ENCODE measurements at regions not wholly inside any gene's neighbourhood (a gene's known extent, or its start where the extent isn't known, plus 50 kb on each side); places are given as distances from the start of the nearest gene placed in this dataset.

DNA sequence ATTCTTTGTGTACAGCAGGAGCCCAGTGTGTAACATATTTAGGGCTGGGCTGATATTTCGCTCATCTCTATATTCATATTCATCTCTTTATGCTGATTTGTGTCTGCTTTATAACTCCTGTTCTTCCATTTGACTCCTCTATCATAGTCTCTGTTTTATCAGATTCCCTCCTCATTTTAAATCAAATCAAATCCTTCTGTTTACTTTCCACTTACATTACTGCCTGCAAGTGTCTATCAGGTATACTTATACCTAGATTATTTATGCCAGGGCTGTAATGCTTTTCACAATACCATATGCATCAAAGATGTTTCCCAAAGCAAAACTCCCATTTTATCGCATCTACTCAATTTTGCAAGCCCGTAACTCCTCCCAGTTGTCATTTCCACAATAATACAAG is 990.7 kb downstream of the SORCS1 start:
- ChIA-PET POLR2A (no interaction called here), CTCF (no interaction called here)
- H3K4me3 Mint-ChIP-seq, result no peak overlapping the region
- H3K4me2 ChIP-seq (replicated peaks; ENCODE audit: low read depth, low read length, poor library complexity, severe bottlenecking), result no peak overlapping the region
- H3K79me2 ChIP-seq (ENCODE audit: control insufficient read depth, insufficient read depth, low read length), result no peaks in the 10 kb centered on the region
- DNase-seq (no peak), ATAC-seq (ENCODE audit: low read depth) (no peak)
- intact Hi-C loops (cut with micrococcal nuclease), result no loop called here
- no peaks in the 10 kb centered on the region for H3K27me3 Mint-ChIP-seq
- no CpG with 5 or more reads among the region's 3 CpGs for WGBS (ENCODE audit: insufficient coverage)
- no peaks in the 10 kb centered on the region for H4K20me1 ChIP-seq (ENCODE audit: control insufficient read depth, insufficient read depth, low read length, poor library complexity, severe bottlenecking)
- H3K9me3 ChIP-seq (ENCODE audit: control extremely low read depth in 1 of 3, control insufficient read depth in 2 of 3, insufficient read depth in 1 of 3, low read length in 2 of 3), result no peaks in the 10 kb centered on the region
- TF ChIP-seq EZH2 (IDR thresholded peaks at IDR 0.05; ENCODE audit: borderline replicate concordance, insufficient read depth, low read depth, low read length, poor library complexity, severe bottlenecking), result no peak
- TF ChIP-seq, protein P1, sequence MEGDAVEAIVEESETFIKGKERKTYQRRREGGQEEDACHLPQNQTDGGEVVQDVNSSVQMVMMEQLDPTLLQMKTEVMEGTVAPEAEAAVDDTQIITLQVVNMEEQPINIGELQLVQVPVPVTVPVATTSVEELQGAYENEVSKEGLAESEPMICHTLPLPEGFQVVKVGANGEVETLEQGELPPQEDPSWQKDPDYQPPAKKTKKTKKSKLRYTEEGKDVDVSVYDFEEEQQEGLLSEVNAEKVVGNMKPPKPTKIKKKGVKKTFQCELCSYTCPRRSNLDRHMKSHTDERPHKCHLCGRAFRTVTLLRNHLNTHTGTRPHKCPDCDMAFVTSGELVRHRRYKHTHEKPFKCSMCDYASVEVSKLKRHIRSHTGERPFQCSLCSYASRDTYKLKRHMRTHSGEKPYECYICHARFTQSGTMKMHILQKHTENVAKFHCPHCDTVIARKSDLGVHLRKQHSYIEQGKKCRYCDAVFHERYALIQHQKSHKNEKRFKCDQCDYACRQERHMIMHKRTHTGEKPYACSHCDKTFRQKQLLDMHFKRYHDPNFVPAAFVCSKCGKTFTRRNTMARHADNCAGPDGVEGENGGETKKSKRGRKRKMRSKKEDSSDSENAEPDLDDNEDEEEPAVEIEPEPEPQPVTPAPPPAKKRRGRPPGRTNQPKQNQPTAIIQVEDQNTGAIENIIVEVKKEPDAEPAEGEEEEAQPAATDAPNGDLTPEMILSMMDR (IDR thresholded peaks at IDR 0.05), result no peak
- no peaks in the 10 kb centered on the region for H3K36me3 ChIP-seq (replicated peaks in 1 of 2; ENCODE audit: control extremely low read depth in 1 of 2, control insufficient read depth in 1 of 2, extremely low read depth in 1 of 2, insufficient read depth in 2 of 2, low read length in 1 of 2)
- H3K4me1 ChIP-seq (ENCODE audit: control insufficient read depth in 2 of 2, insufficient read depth in 2 of 2, low read length in 2 of 2), result no peaks in the 10 kb centered on the region
- H3K27me3 ChIP-seq (replicated peaks in 1 of 4; ENCODE audit: control extremely low read depth in 1 of 4, control insufficient read depth in 3 of 4, insufficient read depth in 4 of 4, low read length in 3 of 4), result no peaks in the 10 kb centered on the region
- peaks cover 2% of the 10 kb centered on the region for H3K9me3 Mint-ChIP-seq (ENCODE audit: insufficient read depth)
- no peak overlapping the region for H3K27ac ChIP-seq (ENCODE audit: low read length in 2 of 2)
- no peak overlapping the region for H2AFZ ChIP-seq (ENCODE audit: insufficient read depth, low read depth, low read length, poor library complexity, severe bottlenecking)
- no peak overlapping the region for H3K27ac Mint-ChIP-seq
- no peak overlapping the region for H3K9ac ChIP-seq (ENCODE audit: low read length)
- H3K4me1 Mint-ChIP-seq, result no peaks in the 10 kb centered on the region
- no peak overlapping the region for H3K4me3 ChIP-seq (ENCODE audit: control extremely low read depth in 1 of 5, extremely low read depth in 1 of 5, insufficient read depth in 1 of 5, low read depth in 2 of 5, low read length in 4 of 5)

DNA sequence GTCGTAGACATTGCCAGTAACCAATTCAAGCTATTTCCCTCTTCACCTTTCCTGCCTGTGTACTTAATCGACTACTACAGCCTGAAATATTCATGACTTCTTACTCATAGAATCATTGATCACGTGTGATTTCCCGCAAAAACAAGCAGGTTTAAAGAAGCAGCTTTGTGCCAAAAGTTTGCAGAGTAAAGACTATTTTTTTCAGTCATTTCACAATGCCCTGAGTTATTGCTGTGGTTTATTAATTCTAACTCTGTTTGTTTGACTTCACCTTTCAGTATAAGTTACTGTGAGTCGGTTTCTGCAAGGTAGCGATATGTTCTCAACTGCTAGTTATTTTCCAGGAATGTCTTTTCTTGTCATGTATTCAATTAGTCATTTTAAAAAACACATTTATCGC is 995.3 kb downstream of the SORCS1 start:
- H3K27ac Mint-ChIP-seq, result no peak overlapping the region
- H3K4me1 Mint-ChIP-seq, result no peaks in the 10 kb centered on the region
- WGBS (ENCODE audit: insufficient coverage), result 93% methylated on average over 2 of the region's 7 CpGs
- POLR2A ChIA-PET, result no interaction called here
- no peak overlapping the region for H3K4me3 Mint-ChIP-seq
- no peaks in the 10 kb centered on the region for H3K27me3 ChIP-seq (replicated peaks in 1 of 4; ENCODE audit: control extremely low read depth in 1 of 4, control insufficient read depth in 3 of 4, insufficient read depth in 4 of 4, low read length in 3 of 4)
- intact Hi-C loops (cut with micrococcal nuclease), result no loop called here
- H3K27me3 Mint-ChIP-seq, result no peaks in the 10 kb centered on the region
- no peak overlapping the region for H3K4me3 ChIP-seq (ENCODE audit: control extremely low read depth in 1 of 5, extremely low read depth in 1 of 5, insufficient read depth in 1 of 5, low read depth in 2 of 5, low read length in 4 of 5)
- ATAC-seq (ENCODE audit: low read depth) (no peak), DNase-seq (no peak)
- no peak overlapping the region for H3K4me2 ChIP-seq (replicated peaks; ENCODE audit: low read depth, low read length, poor library complexity, severe bottlenecking)
- no peak overlapping the region for H3K27ac ChIP-seq (ENCODE audit: low read length in 2 of 2)
- no peak overlapping the region for H3K9ac ChIP-seq (ENCODE audit: low read length)
- no peaks in the 10 kb centered on the region for H3K9me3 Mint-ChIP-seq (ENCODE audit: insufficient read depth)
- TF ChIP-seq EZH2 (IDR thresholded peaks at IDR 0.05; ENCODE audit: borderline replicate concordance, insufficient read depth, low read depth, low read length, poor library complexity, severe bottlenecking), result no peak
- TF ChIP-seq, protein P1 (IDR thresholded peaks at IDR 0.05), result no peak
- no peaks in the 10 kb centered on the region for H3K36me3 ChIP-seq (replicated peaks in 1 of 2; ENCODE audit: control extremely low read depth in 1 of 2, control insufficient read depth in 1 of 2, extremely low read depth in 1 of 2, insufficient read depth in 2 of 2, low read length in 1 of 2)
- H3K4me1 ChIP-seq (ENCODE audit: control insufficient read depth in 2 of 2, insufficient read depth in 2 of 2, low read length in 2 of 2), result no peaks in the 10 kb centered on the region
- H2AFZ ChIP-seq (ENCODE audit: insufficient read depth, low read depth, low read length, poor library complexity, severe bottlenecking), result no peak overlapping the region
- no peaks in the 10 kb centered on the region for H4K20me1 ChIP-seq (ENCODE audit: control insufficient read depth, insufficient read depth, low read length, poor library complexity, severe bottlenecking)
- H3K9me3 ChIP-seq (ENCODE audit: control extremely low read depth in 1 of 3, control insufficient read depth in 2 of 3, insufficient read depth in 1 of 3, low read length in 2 of 3), result no peaks in the 10 kb centered on the region
- CTCF ChIA-PET, result no interaction called here
- H3K79me2 ChIP-seq (ENCODE audit: control insufficient read depth, insufficient read depth, low read length), result no peaks in the 10 kb centered on the region

Data from B cell (primary cell).